Neural progenitor cell (in vitro differentiated cells): ENCODE measurements at regions not wholly inside any gene's neighbourhood (a gene's known extent, or its start where the extent isn't known, plus 50 kb on each side); places are given as distances from the start of the nearest gene placed in this dataset.

Experiments
- EZH2 ChIP-seq: fragments of 200-600 bp; sonication (generic); IDR thresholded peaks from 2 replicates; pipeline ENCODE4 v1.6.1; 2017; ENCODE audit warnings: antibody characterized with exemption, mild to moderate bottlenecking, moderate library complexity
- TF ChIP-seq, protein P1 (sequence below): fragments of 200-600 bp; sonication (generic); IDR thresholded peaks from 2 replicates; pipeline ENCODE4 v1.5.1; 2017; ENCODE audit warnings: antibody characterized with exemption, mild to moderate bottlenecking

DNA sequence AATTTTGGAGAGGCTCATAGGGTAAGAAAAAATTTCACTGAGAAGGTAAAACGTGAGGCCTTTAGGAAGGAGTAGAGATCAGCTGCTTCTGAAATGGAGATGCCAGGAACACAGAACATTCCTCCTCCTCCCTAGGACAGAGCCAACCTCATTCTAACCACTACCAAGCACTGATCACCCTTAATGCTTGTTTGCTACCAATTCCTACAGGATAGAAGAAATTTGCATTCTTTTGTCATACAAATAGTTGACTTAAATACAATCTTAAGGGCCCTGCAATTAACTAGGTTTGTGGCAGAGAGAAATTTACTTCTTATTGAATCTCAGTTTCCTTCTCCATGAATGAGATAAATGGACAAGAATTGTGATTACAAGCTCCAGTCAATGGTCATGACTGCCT lies 780.2 kb upstream of the WWC1 start:
- TF ChIP-seq, protein P1, sequence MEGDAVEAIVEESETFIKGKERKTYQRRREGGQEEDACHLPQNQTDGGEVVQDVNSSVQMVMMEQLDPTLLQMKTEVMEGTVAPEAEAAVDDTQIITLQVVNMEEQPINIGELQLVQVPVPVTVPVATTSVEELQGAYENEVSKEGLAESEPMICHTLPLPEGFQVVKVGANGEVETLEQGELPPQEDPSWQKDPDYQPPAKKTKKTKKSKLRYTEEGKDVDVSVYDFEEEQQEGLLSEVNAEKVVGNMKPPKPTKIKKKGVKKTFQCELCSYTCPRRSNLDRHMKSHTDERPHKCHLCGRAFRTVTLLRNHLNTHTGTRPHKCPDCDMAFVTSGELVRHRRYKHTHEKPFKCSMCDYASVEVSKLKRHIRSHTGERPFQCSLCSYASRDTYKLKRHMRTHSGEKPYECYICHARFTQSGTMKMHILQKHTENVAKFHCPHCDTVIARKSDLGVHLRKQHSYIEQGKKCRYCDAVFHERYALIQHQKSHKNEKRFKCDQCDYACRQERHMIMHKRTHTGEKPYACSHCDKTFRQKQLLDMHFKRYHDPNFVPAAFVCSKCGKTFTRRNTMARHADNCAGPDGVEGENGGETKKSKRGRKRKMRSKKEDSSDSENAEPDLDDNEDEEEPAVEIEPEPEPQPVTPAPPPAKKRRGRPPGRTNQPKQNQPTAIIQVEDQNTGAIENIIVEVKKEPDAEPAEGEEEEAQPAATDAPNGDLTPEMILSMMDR = no peak
- no peak for TF ChIP-seq EZH2
